IMR-90 (cell line): ENCODE measurements at regions not wholly inside any gene's neighbourhood (a gene's known extent, or its start where the extent isn't known, plus 50 kb on each side); places are given as distances from the start of the nearest gene placed in this dataset.

Experiments used
- CEBPB ChIP-seq: IDR thresholded peaks from 2 replicates; pipeline ENCODE4 v1.6.1; 2012; ENCODE audit warnings: low read depth, low read length, improper control_type of control experiment
- MXI1 ChIP-seq: IDR thresholded peaks from 2 replicates; pipeline ENCODE4 v1.6.1; 2012; ENCODE audit warnings: low read depth, mild to moderate bottlenecking, low read length, moderate library complexity, borderline replicate concordance
- POLR2A ChIP-seq: IDR thresholded peaks from 2 replicates; pipeline ENCODE4 v1.6.1; 2012; ENCODE audit warnings: mild to moderate bottlenecking, low read depth, low read length
- RFX5 ChIP-seq: IDR thresholded peaks from 2 replicates; pipeline ENCODE4 v1.8.0; 2012; ENCODE audit warnings: low read depth, mild to moderate bottlenecking, low read length, moderate library complexity
- TF ChIP-seq, protein P1 (sequence below): conservative IDR thresholded peaks from 2 replicates; pipeline ENCODE4 v1.5.1; 2012; ENCODE audit warnings: mild to moderate bottlenecking, low read depth, low read length, improper control_type of control experiment

DNA sequence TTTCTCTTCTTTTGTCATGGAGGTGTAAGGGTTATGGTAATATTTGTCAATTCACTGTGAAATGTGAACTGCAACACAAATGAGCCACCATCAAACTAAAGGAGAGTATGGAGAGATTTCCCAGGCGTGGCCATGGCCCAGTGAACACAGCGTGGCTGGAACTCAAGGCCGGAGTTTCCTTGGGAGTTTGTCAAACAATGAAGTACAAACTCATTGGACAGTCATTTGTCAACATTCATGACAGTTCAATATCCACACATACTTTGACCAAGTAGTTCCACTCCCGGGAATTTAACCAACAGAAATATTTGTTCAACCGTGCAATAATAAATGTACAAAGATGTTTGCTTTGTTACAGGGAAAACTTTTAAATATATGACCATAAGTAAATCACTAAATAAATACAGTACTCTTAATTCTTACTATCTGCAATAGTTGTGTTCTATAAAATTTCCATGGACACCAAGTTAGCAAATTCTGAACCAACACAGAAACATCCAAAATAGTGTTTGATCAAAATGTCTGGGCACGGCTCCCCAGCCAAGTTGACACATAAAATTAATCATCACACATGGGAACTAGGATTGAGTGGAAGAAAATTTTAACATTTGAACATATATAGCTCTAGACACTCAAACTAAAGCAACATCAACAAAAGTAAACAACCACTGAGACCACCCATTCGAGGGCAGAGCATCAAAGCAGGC, 87.1 kb downstream of the DIRAS2 start:
- no peak for TF ChIP-seq RFX5
- TF ChIP-seq, protein P1, sequence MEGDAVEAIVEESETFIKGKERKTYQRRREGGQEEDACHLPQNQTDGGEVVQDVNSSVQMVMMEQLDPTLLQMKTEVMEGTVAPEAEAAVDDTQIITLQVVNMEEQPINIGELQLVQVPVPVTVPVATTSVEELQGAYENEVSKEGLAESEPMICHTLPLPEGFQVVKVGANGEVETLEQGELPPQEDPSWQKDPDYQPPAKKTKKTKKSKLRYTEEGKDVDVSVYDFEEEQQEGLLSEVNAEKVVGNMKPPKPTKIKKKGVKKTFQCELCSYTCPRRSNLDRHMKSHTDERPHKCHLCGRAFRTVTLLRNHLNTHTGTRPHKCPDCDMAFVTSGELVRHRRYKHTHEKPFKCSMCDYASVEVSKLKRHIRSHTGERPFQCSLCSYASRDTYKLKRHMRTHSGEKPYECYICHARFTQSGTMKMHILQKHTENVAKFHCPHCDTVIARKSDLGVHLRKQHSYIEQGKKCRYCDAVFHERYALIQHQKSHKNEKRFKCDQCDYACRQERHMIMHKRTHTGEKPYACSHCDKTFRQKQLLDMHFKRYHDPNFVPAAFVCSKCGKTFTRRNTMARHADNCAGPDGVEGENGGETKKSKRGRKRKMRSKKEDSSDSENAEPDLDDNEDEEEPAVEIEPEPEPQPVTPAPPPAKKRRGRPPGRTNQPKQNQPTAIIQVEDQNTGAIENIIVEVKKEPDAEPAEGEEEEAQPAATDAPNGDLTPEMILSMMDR: no peak
- TF ChIP-seq CEBPB: no peak
- no peak for TF ChIP-seq POLR2A
- no peak for TF ChIP-seq MXI1
